IPS-20b (cell line): ENCODE measurements at regions not wholly inside any gene's neighbourhood (a gene's known extent, or its start where the extent isn't known, plus 50 kb on each side); places are given as distances from the start of the nearest gene placed in this dataset.

Source experiments
- H3K27ac ChIP-seq: one replicate; pipeline ENCODE4 v1.5.1; 2013; ENCODE audit warnings: low read length
- H3K27me3 ChIP-seq: 2 replicates; pipeline ENCODE4 v1.6.1; 2013; ENCODE audit warnings: mild to moderate bottlenecking, low read length, inconsistent platforms; ENCODE audit not compliant: insufficient read depth
- H3K36me3 ChIP-seq: 2 replicates; pipeline ENCODE4 v1.6.1; 2013; ENCODE audit warnings: low read depth, mild to moderate bottlenecking, inconsistent platforms, low read length, moderate library complexity; ENCODE audit not compliant: insufficient read depth
- H3K4me1 ChIP-seq: 2 replicates; pipeline ENCODE4 v1.6.1; 2013; ENCODE audit warnings: mild to moderate bottlenecking, control low read depth, inconsistent platforms, low read length, moderate library complexity; ENCODE audit not compliant: insufficient read depth
- H3K4me3 ChIP-seq: 2 replicates; pipeline ENCODE4 v1.5.1; 2013; ENCODE audit warnings: mild to moderate bottlenecking, low read length, inconsistent platforms
- H3K9ac ChIP-seq: 2 replicates; pipeline ENCODE4 v1.6.1; 2013; ENCODE audit warnings: low read depth, mild to moderate bottlenecking, inconsistent platforms, low read length, moderate library complexity
- H3K9me3 ChIP-seq: 2 replicates; pipeline ENCODE4 v1.6.1; 2013; ENCODE audit warnings: mild to moderate bottlenecking, low read depth, low read length, inconsistent platforms; ENCODE audit not compliant: insufficient read depth

DNA sequence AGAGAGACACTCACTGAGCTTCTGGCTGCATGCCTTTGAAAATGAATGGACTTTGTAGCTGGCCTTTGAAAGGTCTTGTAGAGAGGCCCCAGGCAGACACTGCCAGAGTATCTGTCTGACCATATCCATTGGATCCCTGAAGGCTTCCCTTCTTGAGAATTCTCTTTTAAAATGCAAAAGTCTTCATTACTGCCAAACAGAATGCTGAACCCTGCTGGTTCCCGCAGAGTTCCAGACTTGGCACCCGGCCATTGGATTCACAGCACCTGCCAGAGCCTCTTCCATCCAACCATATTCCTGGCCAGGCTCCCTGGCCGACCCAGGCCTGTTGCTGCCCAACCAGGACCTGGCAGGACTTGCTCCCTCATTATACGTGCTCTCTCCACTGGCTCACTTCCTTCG is 182.5 kb downstream of the GXYLT1 start:
- no peak overlapping the region for H3K4me3 ChIP-seq
- no peak overlapping the region for H3K27ac ChIP-seq
- H3K27me3 ChIP-seq = no peaks in the 10 kb centered on the region
- H3K36me3 ChIP-seq = no peaks in the 10 kb centered on the region
- H3K9me3 ChIP-seq = no peaks in the 10 kb centered on the region
- no peak overlapping the region for H3K9ac ChIP-seq
- H3K4me1 ChIP-seq = peaks cover 2% of the 10 kb centered on the region; the same call in 1 of the 2 replicates

DNA sequence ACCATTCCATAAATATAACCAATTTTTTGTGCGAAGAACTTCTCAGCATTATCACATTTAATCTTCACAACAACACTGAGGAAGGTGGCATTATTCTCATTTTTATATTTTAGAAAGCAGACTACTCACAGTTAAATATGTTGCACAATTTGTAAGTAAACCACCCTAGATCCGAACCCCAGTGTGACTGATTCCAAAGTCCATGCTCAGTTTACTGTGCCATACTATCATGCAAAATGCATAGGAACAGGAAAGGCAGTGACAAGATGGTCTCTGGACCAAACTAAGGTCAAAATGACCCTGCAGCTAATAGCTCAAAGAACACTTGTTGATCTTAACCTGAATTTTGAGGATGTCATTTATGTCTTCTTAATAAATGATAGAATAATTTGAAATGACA is 185.4 kb downstream of the GXYLT1 start:
- H3K9ac ChIP-seq = no peak overlapping the region
- H3K9me3 ChIP-seq = no peaks in the 10 kb centered on the region; the same call in 1 of the 2 replicates
- H3K27ac ChIP-seq = no peak overlapping the region
- no peaks in the 10 kb centered on the region for H3K36me3 ChIP-seq
- H3K27me3 ChIP-seq = no peaks in the 10 kb centered on the region
- no peak overlapping the region for H3K4me3 ChIP-seq
- H3K4me1 ChIP-seq = no peaks in the 10 kb centered on the region

DNA sequence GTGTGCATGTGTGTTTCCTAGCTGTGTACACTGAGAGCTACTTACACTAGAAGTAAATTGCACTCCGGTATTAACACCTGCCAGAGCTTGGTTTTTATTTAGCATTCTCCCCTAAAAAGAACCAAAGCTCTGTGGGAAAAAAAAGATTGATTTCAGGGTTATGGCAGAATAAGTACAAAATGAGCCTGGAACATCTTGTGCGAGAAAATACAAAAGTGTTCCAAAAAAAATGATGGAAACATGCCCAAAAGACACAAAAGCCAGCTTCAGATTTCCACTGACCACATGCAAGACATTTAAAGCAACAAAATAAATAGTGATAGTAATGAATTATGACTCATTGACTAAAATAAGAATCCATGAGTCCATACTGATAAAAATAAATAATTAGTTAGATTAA is 188.3 kb downstream of the GXYLT1 start:
- Histone ChIP-seq H3K36me3 (no peaks in the 10 kb centered on the region), H3K9ac (no peak overlapping the region)

DNA sequence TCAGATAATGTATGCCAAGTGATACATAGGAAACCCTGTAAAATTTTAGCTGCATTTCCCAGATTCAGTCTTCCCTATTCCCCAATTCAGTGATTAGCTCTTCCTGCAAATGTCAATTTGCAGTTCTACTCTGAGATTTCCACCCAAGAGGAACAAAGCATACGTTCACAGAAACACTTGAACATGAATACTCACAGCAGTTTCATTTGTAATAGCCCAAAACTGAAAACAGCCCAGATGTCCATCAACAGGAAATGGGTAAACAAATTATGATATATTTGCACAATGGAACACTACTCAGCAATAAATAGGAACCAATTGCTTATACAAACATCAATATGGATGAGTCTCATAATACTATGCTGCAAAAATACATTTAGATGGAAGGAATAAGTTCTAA is 194.2 kb downstream of the GXYLT1 start:
- Histone ChIP-seq H3K27ac (no peak overlapping the region), H3K9ac (no peak overlapping the region), H3K4me1 (no peaks in the 10 kb centered on the region)

More for the DNA sequence above, 188.3 kb downstream of the GXYLT1 start:
- no peaks in the 10 kb centered on the region for H3K4me1 ChIP-seq
- no peak overlapping the region for H3K4me3 ChIP-seq
- no peaks in the 10 kb centered on the region; the same call in 1 of the 2 replicates for H3K9me3 ChIP-seq
- no peak overlapping the region for H3K27ac ChIP-seq
- no peaks in the 10 kb centered on the region for H3K27me3 ChIP-seq

DNA sequence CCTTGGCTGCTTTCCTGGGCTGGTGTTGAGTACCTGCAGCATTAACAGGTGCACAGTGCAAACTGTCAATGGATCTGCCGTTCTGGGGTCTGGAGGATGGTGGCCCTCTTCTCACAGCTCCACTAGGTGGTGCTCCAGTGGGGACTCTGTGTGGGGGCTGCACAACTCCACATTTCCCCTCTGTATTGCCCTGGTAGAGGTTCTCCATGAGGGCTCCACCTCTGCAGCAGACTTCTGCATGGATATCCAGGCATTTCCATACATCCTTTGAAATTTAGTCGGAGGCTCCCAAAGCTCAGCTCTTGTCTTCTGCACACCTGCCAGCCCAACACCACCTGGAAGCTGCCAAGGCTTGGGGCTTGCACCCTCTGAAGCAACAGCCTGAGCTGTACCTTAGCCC is 198.6 kb downstream of the GXYLT1 start:
- H3K27ac ChIP-seq = no peak overlapping the region
- H3K27me3 ChIP-seq = no peaks in the 10 kb centered on the region
- peaks cover 34% of the 10 kb centered on the region for H3K9me3 ChIP-seq
- H3K9ac ChIP-seq = no peak overlapping the region
- no peaks in the 10 kb centered on the region for H3K4me1 ChIP-seq
- no peak overlapping the region for H3K4me3 ChIP-seq
- no peaks in the 10 kb centered on the region for H3K36me3 ChIP-seq

More for the DNA sequence above, 194.2 kb downstream of the GXYLT1 start:
- H3K4me3 ChIP-seq = no peak overlapping the region
- H3K27me3 ChIP-seq = no peaks in the 10 kb centered on the region
- H3K36me3 ChIP-seq = no peaks in the 10 kb centered on the region
- H3K9me3 ChIP-seq = peaks cover 21% of the 10 kb centered on the region

DNA sequence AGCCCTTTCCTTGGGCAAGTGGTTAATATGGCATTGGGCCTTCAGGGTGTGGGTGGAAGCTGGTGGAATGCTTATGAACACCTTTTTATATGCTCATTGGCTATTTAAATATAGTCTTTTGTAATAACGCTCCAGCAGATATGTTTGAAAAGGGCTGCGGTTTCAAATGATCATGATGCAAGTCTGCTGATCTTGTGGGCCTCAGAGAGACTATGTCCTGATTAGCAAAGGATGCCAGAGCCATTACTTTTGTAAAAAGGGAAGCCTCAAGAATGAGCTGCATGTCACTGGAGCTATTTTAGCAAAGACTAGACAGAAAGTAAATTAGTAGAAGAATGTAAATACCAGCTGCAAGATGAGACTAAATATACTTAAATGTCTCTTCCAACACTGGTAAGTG is 200.5 kb downstream of the GXYLT1 start:
- no peak overlapping the region for H3K27ac ChIP-seq
- H3K36me3 ChIP-seq = no peaks in the 10 kb centered on the region
- H3K4me3 ChIP-seq = no peak overlapping the region
- peaks cover 34% of the 10 kb centered on the region for H3K9me3 ChIP-seq
- H3K4me1 ChIP-seq = no peaks in the 10 kb centered on the region
- H3K27me3 ChIP-seq = peaks cover 4% of the 10 kb centered on the region; the same call in 1 of the 2 replicates
- H3K9ac ChIP-seq = no peak overlapping the region

DNA sequence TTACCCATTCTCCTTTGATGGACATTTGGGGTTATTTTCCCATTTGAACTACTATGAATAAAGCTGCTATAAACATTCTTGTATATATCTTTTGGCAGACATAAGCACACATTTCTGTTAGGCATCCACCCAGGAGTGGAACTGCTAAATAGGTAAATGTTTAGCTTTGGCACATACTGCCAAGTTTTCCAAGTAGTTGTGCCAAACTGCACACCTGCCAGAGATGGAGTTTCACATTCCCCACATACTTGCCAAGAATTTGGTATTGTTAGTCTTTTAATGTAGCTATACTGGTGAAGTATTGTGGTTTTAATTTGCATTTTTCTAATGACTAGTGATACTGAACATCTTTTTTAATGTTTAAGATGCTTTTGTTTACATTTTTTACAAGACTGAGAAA is 201.0 kb downstream of the GXYLT1 start:
- Histone ChIP-seq H3K27ac (no peak overlapping the region), H3K27me3 (peaks cover 4% of the 10 kb centered on the region; the same call in 1 of the 2 replicates), H3K9ac (no peak overlapping the region), H3K36me3 (no peaks in the 10 kb centered on the region), H3K4me3 (no peak overlapping the region), H3K9me3 (peaks cover 34% of the 10 kb centered on the region), H3K4me1 (no peaks in the 10 kb centered on the region)

DNA sequence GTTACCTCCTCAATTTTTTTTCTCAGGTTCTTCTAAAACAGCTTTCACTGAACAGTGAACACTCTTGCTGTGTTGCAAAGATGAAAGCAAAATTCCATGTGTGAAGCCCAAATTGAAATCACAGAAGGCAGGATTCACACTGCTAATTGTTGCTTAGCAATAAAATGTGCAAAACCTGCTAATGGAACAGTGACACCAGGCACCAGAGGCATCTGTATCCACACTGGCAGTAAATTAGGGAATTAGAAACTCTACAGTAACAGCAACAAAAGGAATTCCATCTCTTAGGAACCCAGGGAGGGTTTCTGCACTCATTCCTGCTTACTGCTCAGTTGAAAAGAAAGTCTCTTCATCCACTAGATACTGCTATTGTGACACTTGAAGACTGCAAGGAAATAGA is 202.3 kb downstream of the GXYLT1 start:
- H3K9me3 ChIP-seq = peaks cover 29% of the 10 kb centered on the region
- no peak overlapping the region for H3K9ac ChIP-seq
- no peak overlapping the region for H3K4me3 ChIP-seq
- H3K36me3 ChIP-seq = no peaks in the 10 kb centered on the region
- H3K27ac ChIP-seq = no peak overlapping the region
- peaks cover 7% of the 10 kb centered on the region; the same call in 1 of the 2 replicates for H3K27me3 ChIP-seq
- no peaks in the 10 kb centered on the region for H3K4me1 ChIP-seq

DNA sequence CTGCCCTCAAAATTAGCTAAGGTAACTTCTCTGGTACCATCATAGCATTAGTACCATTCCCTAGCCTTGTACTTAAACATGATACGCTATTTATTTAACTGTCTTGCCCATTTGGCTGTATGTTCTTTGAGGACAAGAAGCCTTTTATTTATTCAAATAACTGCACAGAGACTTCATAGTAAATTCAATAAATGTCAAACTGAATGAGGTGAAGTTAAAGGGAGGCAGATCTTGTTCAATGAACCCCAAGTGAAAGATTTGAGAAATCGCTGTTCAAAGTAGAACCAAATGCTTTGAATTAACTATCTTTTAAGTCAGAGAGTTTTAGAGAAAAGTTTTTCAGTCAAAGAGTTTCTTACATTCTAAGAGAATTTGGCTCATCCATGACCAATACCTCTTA is 203.6 kb downstream of the GXYLT1 start:
- Histone ChIP-seq H3K27me3 (peaks cover 19% of the 10 kb centered on the region; the same call in 1 of the 2 replicates), H3K27ac (no peak overlapping the region), H3K9ac (no peak overlapping the region), H3K4me3 (no peak overlapping the region), H3K4me1 (no peaks in the 10 kb centered on the region), H3K9me3 (peaks cover 19% of the 10 kb centered on the region), H3K36me3 (no peaks in the 10 kb centered on the region)

DNA sequence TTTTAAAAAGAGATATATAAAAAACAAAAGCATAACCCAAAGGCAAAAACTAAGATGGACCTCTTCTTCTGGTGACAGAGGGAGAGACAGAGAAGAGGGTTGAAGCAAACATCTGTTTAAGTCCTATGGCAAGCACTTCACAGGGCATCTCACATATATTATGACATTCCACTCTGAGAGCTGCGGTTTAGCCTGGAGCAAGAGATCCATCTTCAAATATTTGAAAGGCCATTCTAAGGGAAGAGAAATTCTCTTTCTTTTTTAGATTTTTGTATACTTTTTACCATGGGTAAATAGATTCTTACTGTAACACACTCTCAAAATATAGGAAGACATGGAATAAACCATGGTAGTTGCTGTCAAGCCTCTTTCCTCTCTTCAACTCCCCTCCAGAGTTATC is 204.1 kb downstream of the GXYLT1 start:
- Histone ChIP-seq H3K4me1 (no peaks in the 10 kb centered on the region), H3K4me3 (no peak overlapping the region), H3K9ac (no peak overlapping the region), H3K9me3 (peaks cover 14% of the 10 kb centered on the region), H3K27ac (no peak overlapping the region), H3K27me3 (peaks cover 24% of the 10 kb centered on the region), H3K36me3 (no peaks in the 10 kb centered on the region)

DNA sequence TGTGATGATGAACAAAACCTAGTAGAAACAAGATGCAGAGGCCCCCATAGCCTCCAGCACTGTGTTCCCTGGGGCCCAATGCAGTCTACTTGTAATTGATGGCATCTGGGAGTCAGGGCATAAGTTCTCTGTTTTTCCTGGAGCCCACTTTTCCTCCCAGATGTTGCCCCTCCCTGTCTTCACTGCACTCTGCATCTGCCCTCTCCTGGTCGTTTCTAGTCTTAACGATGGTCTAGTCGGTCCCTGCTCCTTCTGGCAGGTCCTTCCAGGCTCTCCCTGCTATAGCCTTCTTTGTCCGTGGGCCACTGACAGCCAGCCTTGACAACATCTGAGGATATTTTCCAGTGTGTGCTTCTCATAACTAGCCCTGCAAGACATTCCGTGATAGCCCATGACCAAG is 208.3 kb downstream of the GXYLT1 start:
- Histone ChIP-seq H3K4me1 (peaks cover 9% of the 10 kb centered on the region; the same call in 1 of the 2 replicates), H3K27me3 (peaks cover 60% of the 10 kb centered on the region), H3K4me3 (no peak overlapping the region), H3K27ac (no peak overlapping the region), H3K9me3 (no peaks in the 10 kb centered on the region), H3K36me3 (no peaks in the 10 kb centered on the region), H3K9ac (no peak overlapping the region)

DNA sequence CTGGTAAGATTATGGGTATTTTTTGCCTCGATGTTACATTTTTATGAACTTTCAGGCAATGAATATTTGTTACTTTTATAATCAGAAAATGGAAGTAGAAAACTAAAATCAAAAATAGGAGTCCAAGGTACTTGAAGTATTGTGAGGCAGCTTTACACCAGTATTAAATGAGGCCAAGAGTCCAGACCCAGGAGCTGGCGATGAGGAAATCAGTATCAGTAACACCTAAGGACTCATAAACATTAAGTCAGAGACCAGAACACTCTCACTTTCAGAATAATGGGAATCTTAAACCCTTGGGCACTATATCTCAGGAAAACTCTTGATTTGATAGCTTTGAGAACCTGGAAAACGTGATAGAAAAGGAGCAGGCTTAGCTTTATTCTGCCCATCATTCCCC is 208.8 kb downstream of the GXYLT1 start:
- Histone ChIP-seq H3K9me3 (no peaks in the 10 kb centered on the region), H3K9ac (no peak overlapping the region), H3K4me3 (no peak overlapping the region), H3K27ac (no peak overlapping the region), H3K36me3 (no peaks in the 10 kb centered on the region), H3K27me3 (peaks cover 64% of the 10 kb centered on the region), H3K4me1 (peaks cover 9% of the 10 kb centered on the region; the same call in 1 of the 2 replicates)
